Sigmoid colon (tissue), 4 donors: ENCODE measurements at regions not wholly inside any gene's neighbourhood (a gene's known extent, or its start where the extent isn't known, plus 50 kb on each side); places are given as distances from the start of the nearest gene placed in this dataset.

Experiments
- POLR2A ChIP-seq, 2 donors: fragments of 450-650 bp; IDR thresholded peaks; one replicate each; pipeline ENCODE4 v1.6.1; 2016; ENCODE audit warnings: antibody characterized with exemption in 2 of 2, mild to moderate bottlenecking in 2 of 2, moderate library complexity in 2 of 2
- POLR2AphosphoS5 ChIP-seq, 4 donors: sonication (generic); formaldehyde crosslinking; IDR thresholded peaks; one replicate each; pipeline ENCODE4 v1.6.1; 2017; ENCODE audit warnings: antibody characterized with exemption in 4 of 4
- TF ChIP-seq, protein P1 (sequence below), 4 experiments: fragments of 450-650 bp in 3 of 4; fragments of 200-600 bp in 1 of 4; IDR thresholded peaks; one replicate each; pipeline ENCODE4 v1.5.1; 2016 to 2019; ENCODE audit warnings: antibody characterized with exemption in 4 of 4, mild to moderate bottlenecking in 3 of 4, moderate library complexity in 2 of 4

- TF ChIP-seq, protein P1, sequence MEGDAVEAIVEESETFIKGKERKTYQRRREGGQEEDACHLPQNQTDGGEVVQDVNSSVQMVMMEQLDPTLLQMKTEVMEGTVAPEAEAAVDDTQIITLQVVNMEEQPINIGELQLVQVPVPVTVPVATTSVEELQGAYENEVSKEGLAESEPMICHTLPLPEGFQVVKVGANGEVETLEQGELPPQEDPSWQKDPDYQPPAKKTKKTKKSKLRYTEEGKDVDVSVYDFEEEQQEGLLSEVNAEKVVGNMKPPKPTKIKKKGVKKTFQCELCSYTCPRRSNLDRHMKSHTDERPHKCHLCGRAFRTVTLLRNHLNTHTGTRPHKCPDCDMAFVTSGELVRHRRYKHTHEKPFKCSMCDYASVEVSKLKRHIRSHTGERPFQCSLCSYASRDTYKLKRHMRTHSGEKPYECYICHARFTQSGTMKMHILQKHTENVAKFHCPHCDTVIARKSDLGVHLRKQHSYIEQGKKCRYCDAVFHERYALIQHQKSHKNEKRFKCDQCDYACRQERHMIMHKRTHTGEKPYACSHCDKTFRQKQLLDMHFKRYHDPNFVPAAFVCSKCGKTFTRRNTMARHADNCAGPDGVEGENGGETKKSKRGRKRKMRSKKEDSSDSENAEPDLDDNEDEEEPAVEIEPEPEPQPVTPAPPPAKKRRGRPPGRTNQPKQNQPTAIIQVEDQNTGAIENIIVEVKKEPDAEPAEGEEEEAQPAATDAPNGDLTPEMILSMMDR (IDR thresholded peaks at IDR 0.05): no peak
- peak in 3 of 4 donors; percentile 13 to 28 (median 22) for TF ChIP-seq POLR2AphosphoS5 (IDR thresholded peaks at IDR 0.05)
- TF ChIP-seq POLR2A (IDR thresholded peaks at IDR 0.05): no peak
Measured at GRCh38 chr7:149714081-149714909, 59.1 kb downstream of the ZNF467 start.
